ENCODE measurements at regions not wholly inside any gene's neighbourhood (a gene's known extent, or its start where the extent isn't known, plus 50 kb on each side); places are given as distances from the start of the nearest gene placed in this dataset.

DNA sequence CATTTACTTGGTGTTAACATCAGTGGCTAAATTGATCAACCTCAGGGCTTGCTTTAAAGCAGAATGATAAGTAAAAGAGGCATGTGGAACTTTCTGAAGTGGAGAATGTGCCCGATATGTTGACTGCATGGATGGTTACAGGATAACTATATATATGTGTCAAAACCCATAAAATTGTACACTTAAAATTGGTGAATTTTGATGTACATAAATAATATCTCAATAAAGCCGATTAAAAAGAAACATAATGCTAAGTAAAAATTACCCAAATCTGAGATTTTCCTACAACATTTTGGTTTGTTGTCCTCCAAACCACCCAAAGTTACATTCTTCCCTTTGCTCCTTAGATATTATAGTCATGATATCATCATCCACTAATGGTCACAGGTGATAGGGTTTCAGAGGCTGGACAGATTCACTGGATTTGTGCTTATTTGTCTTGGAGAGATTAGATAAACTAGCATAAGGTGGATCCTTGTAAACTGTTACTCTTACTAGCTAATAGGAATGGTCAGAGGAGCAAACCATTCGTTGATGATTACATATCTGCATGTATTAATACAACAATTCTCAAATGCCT is 119.7 kb upstream of the RPS23 start:
- Histone ChIP-seq H3K36me3 (replicated peaks; ENCODE audit: control insufficient read depth, insufficient read depth, low read length) (no peaks in the 10 kb centered on the region), H3K4me3 (ENCODE audit: insufficient read depth, low read depth, low read length) (no peak overlapping the region), H3K27me3 (ENCODE audit: control insufficient read depth, insufficient read depth, low read length) (no peaks in the 10 kb centered on the region)
- no peak for DNase-seq

GRCh38 chr5:82396871-82397514 is 118.8 kb upstream of the RPS23 start:
- DNase-seq: no peak
- no peak overlapping the region for H3K4me3 ChIP-seq (ENCODE audit: insufficient read depth, low read depth, low read length)
- no peaks in the 10 kb centered on the region for H3K27me3 ChIP-seq (ENCODE audit: control insufficient read depth, insufficient read depth, low read length)
- no peaks in the 10 kb centered on the region for H3K36me3 ChIP-seq (replicated peaks; ENCODE audit: control insufficient read depth, insufficient read depth, low read length)

GRCh38 chr5:82396396-82396795 is 118.2 kb upstream of the RPS23 start:
- Histone ChIP-seq H3K36me3 (replicated peaks; ENCODE audit: control insufficient read depth, insufficient read depth, low read length) (no peaks in the 10 kb centered on the region), H3K27me3 (ENCODE audit: control insufficient read depth, insufficient read depth, low read length) (no peaks in the 10 kb centered on the region), H3K4me3 (ENCODE audit: insufficient read depth, low read depth, low read length) (no peak overlapping the region)
- DNase-seq: no peak

DNA sequence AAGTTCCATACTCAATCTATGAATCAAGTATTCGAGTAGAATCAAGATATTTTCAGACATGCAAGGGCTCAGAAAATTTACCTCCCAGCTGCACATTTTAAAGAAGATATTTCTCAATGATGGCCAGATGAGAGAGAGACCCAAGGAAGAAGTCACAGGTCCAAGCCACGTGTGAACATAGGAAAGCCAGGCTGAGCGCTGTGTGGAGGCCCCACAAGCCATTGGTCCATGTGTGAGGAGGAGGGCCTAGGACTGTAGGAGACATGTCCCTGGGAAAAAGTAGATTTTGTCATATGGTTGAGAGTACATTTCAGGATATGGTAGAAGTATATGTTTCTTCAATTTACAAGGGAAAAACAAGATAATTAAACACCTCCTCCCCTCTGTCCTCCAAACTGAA is 115.8 kb upstream of the RPS23 start:
- Histone ChIP-seq H3K4me3 (ENCODE audit: insufficient read depth, low read depth, low read length) (no peak overlapping the region), H3K36me3 (replicated peaks; ENCODE audit: control insufficient read depth, insufficient read depth, low read length) (no peaks in the 10 kb centered on the region), H3K27me3 (ENCODE audit: control insufficient read depth, insufficient read depth, low read length) (no peaks in the 10 kb centered on the region)
- no peak for DNase-seq

DNA sequence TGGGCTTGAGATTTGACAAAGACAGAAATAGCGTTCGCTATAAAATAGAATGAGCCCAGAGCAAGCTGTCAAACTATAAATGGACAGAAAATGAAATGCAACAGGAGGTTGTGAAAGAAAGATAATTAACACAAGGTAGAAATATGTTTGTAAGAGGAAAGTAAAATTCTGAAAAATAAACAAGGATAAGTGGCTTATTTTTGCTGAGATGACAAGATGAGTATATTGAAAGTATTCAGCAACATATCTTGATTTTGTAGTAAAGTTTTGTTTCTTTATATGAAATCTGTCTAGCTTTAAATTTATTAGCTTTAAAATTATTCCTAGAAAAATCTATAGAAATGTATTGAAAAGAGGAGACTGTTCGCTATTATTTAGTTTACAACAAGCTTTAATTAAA is 111.9 kb upstream of the RPS23 start:
- DNase-seq: no peak
- H3K27me3 ChIP-seq (ENCODE audit: control insufficient read depth, insufficient read depth, low read length): no peaks in the 10 kb centered on the region
- no peaks in the 10 kb centered on the region for H3K36me3 ChIP-seq (replicated peaks; ENCODE audit: control insufficient read depth, insufficient read depth, low read length)
- H3K4me3 ChIP-seq (ENCODE audit: insufficient read depth, low read depth, low read length): no peak overlapping the region

DNA sequence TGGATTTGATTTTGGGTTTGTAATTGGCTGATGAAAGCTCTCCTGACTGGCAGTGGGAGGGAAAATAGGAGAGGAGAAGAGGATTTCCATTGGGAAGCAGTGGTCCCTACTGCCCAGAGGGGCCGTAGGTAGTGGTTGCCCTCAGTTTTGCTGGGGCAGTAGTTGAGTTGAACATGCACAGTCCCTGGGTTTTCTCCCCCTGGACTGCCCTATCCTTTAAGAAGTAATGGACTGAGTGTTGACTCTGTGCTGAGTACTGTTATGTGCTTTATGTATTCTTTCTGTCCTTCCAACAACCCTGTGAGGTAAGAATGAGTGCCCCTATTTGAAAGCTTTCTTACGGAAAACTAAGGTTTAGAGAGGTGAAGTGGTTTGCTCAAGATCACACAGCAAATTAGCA is 111.2 kb upstream of the RPS23 start:
- H3K27me3 ChIP-seq (ENCODE audit: control insufficient read depth, insufficient read depth, low read length): no peaks in the 10 kb centered on the region
- H3K4me3 ChIP-seq (ENCODE audit: insufficient read depth, low read depth, low read length): no peak overlapping the region
- no peaks in the 10 kb centered on the region for H3K36me3 ChIP-seq (replicated peaks; ENCODE audit: control insufficient read depth, insufficient read depth, low read length)
- no peak for DNase-seq

DNA sequence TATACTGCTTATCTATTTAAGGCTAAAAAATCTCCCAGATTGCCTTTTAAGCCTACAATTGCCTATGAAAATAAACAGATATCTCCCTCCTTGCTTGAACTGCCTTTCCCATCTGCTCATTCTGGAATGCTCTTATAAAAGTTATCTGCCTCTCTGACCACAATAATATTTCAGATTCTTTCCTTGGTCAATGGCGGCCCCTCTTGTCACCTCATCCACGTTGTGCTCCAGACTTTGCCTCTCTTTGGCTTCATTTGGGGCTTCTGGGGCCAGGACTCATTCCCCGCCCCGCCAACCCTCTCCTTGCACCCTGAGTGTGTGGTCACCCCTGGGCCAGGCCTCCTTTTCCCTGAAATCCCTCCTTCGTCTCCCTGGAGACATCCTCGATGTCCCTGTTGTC is 110.0 kb upstream of the RPS23 start:
- DNase-seq: no peak
- H3K4me3 ChIP-seq (ENCODE audit: insufficient read depth, low read depth, low read length): no peak overlapping the region

GRCh38 chr5:82387819-82388166 is 109.6 kb upstream of the RPS23 start:
- no peak for DNase-seq
- no peak overlapping the region for H3K4me3 ChIP-seq (ENCODE audit: insufficient read depth, low read depth, low read length)

More for the DNA sequence above, 110.0 kb upstream of the RPS23 start:
- Histone ChIP-seq H3K36me3 (replicated peaks; ENCODE audit: control insufficient read depth, insufficient read depth, low read length) (no peaks in the 10 kb centered on the region), H3K27me3 (ENCODE audit: control insufficient read depth, insufficient read depth, low read length) (no peaks in the 10 kb centered on the region)

DNA sequence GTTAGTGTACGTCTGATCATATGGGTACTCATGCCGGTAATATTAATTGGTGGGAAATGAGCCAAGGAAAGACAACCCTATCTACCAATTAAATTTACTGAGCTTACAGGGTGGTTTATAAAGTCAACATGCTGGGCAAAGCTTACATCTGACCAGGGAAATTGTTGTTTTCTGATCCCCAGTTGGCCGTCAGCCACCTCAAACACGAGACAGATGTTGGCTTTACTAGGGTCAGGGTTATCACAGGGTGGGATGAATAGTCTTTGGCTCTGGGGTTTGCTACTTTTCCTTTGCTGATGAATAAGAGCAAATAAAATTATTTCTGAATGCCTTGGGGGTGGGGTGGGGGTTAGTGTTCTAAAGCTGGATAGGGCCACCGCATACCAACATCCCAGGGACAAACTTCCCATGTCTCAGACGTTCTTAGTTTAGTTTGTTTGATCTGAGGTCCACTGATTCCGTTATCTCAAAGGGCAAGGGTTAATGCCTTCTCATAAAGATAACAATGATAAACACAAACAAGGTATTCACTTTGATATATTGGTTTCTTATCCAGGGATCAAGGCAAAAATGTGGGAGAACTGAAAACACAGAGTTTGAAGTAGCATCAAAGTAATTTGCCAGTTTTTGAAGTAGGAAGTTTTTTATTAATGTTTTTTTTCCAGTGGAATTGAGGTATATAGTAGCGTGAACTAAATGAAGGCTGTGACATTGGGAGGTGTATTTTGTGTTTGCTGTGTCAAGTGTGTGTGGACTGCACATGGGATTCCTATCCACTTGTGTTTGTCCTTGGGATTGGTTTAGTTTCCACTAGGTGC is 109.1 kb upstream of the RPS23 start:
- Histone ChIP-seq H3K4me3 (ENCODE audit: insufficient read depth, low read depth, low read length) (no peak overlapping the region), H3K27me3 (ENCODE audit: control insufficient read depth, insufficient read depth, low read length) (no peaks in the 10 kb centered on the region), H3K36me3 (replicated peaks; ENCODE audit: control insufficient read depth, insufficient read depth, low read length) (no peaks in the 10 kb centered on the region)
- DNase-seq: no peak

More at GRCh38 chr5:82387819-82388166, 109.6 kb upstream of the RPS23 start:
- H3K36me3 ChIP-seq (replicated peaks; ENCODE audit: control insufficient read depth, insufficient read depth, low read length): no peaks in the 10 kb centered on the region
- H3K27me3 ChIP-seq (ENCODE audit: control insufficient read depth, insufficient read depth, low read length): no peaks in the 10 kb centered on the region

- no peak overlapping the region for H3K4me3 ChIP-seq (ENCODE audit: insufficient read depth, low read depth, low read length)
- no peaks in the 10 kb centered on the region for H3K27me3 ChIP-seq (ENCODE audit: control insufficient read depth, insufficient read depth, low read length)
- H3K36me3 ChIP-seq (replicated peaks; ENCODE audit: control insufficient read depth, insufficient read depth, low read length): no peaks in the 10 kb centered on the region
- no peak for DNase-seq
Observed at GRCh38 chr5:82386576-82386975, 108.4 kb upstream of the RPS23 start.

DNA sequence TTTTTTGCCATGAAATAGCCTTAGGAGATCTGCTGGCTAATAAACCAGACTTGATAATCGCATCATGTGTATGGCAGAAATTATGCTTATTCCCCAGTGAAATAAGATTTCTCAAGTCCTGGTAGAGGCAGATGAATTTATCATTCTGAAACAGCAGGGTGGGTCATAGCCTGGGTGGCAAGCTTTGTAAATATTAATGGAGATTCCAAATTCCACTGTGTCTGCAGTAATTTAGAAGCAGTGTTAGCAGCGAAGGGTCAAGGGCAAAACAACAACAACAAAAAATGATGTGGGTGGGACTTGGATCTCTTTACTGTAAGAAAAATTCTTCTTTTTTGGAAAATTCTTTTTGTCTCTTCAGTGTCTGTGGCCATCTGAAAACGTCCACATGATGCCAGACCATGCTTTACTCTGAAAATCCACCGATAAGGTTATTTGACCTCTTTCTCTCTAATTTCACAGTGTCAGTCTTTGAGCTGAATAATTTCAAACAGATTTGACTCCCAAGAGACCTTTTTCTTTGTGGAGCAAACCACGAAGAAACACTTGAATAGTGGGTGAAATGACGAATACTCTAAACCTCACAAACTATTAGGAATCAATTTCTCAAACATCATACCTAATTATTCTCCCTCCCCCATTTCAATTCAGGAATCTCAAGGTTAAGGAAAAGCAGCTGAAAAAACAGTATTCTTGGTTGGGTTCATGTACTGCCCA is 106.0 kb upstream of the RPS23 start:
- Histone ChIP-seq H3K4me3 (ENCODE audit: insufficient read depth, low read depth, low read length) (no peak overlapping the region), H3K36me3 (replicated peaks; ENCODE audit: control insufficient read depth, insufficient read depth, low read length) (no peaks in the 10 kb centered on the region), H3K27me3 (ENCODE audit: control insufficient read depth, insufficient read depth, low read length) (no peaks in the 10 kb centered on the region)
- no peak for DNase-seq

DNA sequence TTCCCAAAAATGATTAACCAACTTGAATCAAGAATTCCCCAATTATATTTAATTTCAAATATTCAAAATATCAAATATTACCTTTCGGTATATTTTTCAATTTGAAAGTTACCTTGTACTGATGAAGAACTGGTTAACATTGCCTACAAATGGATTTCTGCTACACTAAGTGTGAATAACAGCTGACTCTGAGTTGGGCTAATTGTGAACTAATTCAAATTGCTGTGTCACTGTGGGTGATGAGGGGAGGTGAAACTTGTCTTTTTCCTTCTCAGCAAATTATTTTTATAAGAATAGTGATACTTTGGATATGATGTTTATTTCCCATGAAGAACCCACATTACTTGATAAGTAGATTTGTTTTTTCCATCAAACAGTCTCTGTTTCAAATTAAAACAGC is 103.4 kb upstream of the RPS23 start:
- Histone ChIP-seq H3K36me3 (replicated peaks; ENCODE audit: control insufficient read depth, insufficient read depth, low read length) (no peaks in the 10 kb centered on the region), H3K27me3 (ENCODE audit: control insufficient read depth, insufficient read depth, low read length) (no peaks in the 10 kb centered on the region), H3K4me3 (ENCODE audit: insufficient read depth, low read depth, low read length) (no peak overlapping the region)
- DNase-seq: no peak

DNA sequence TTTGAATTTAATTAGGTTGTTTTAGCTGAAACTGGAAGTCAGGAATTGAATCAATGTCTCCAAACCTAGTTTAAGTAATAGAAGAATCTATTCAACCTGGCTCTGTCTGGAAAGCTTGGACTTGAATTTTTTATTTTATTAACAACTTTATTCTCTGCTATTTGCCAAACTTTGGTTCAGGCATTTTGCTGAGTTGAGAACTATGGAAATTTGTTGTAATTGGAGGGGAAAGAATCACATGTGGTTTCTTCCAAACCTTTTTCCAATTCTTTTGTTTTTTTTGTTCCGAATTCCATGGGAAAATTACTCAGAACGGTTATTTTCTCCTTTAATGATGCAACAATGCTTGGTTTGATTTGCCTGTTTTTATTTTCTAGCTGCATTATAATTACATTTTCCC is 98.2 kb upstream of the RPS23 start:
- Histone ChIP-seq H3K27me3 (ENCODE audit: control insufficient read depth, insufficient read depth, low read length) (no peaks in the 10 kb centered on the region), H3K36me3 (replicated peaks; ENCODE audit: control insufficient read depth, insufficient read depth, low read length) (no peaks in the 10 kb centered on the region), H3K4me3 (ENCODE audit: insufficient read depth, low read depth, low read length) (no peak overlapping the region)
- no peak for DNase-seq

- Histone ChIP-seq H3K27me3 (ENCODE audit: control insufficient read depth, insufficient read depth, low read length) (no peaks in the 10 kb centered on the region), H3K36me3 (replicated peaks; ENCODE audit: control insufficient read depth, insufficient read depth, low read length) (no peaks in the 10 kb centered on the region), H3K4me3 (ENCODE audit: insufficient read depth, low read depth, low read length) (no peak overlapping the region)
- no peak for DNase-seq
Observed at GRCh38 chr5:82375488-82376244, 97.5 kb upstream of the RPS23 start.
